Pancreas (tissue), 10 donors: ENCODE measurements at regions not wholly inside any gene's neighbourhood (a gene's known extent, or its start where the extent isn't known, plus 50 kb on each side); places are given as distances from the start of the nearest gene placed in this dataset.

Experiments
- ATAC-seq, 4 donors: fragments of 200-7000 bp; cut with Tn5 transposase; one replicate each; pipeline versions ENCODE4 v1.8.0 to v1.9.1; 2020; ENCODE audit warnings: mild to moderate bottlenecking in 4 of 4, moderate library complexity in 4 of 4
- DNase-seq, 6 donors: peaks; one replicate each; pipeline ENCODE4 v3.0.0-alpha.2; 2020
- FAIRE-seq: peaks from 2 replicates; lab custom pipeline; 2012; peaks lifted over from hg19 to GRCh38; lab: Jason Lieb, UNC
- H3K27ac ChIP-seq, 4 donors: fragments of 200-600 bp; sonication (generic); 1 replicate in 3 of 4; 2 replicates in 1 of 4; pipeline versions ENCODE4 v1.5.0 to v1.8.0; 2020
- H3K27me3 ChIP-seq, 4 donors: fragments of 200-600 bp; one replicate each; pipeline ENCODE4 v1.8.0; 2021
- H3K36me3 ChIP-seq, 3 donors: fragments of 200-600 bp; sonication (generic) in 1 of 3; one replicate each; pipeline versions ENCODE4 v1.5.0 to v1.8.0; 2020 to 2021
- H3K4me1 ChIP-seq, 3 donors: fragments of 200-600 bp; one replicate each; pipeline ENCODE4 v1.8.0; 2021
- H3K4me3 ChIP-seq, 4 donors: fragments of 200-600 bp; sonication (generic) in 2 of 4; one replicate each; pipeline versions ENCODE4 v1.5.0 to v1.8.0; 2020 to 2021
- H3K9me3 ChIP-seq, 4 donors: fragments of 200-600 bp; one replicate each; pipeline ENCODE4 v1.8.0; 2021
- CTCF ChIP-seq, 4 donors: fragments of 200-600 bp; sonication (generic) in 3 of 4; IDR thresholded peaks; one replicate each; pipeline versions ENCODE4 v1.5.0 to v1.8.0; 2021; ENCODE audit warnings: antibody characterized with exemption in 4 of 4
- WGBS, 2 donors: extraction: QIAGEN DNeasy Blood & Tissue Kit; methylation state at CpG; one replicate each; pipeline ENCODE4 v1.1.7; 2013; 5-methylcytosine and 5-hydroxymethylcytosine counted together
- intact Hi-C, 3 donors: fragments of 100-400 bp; cut with DNase I; formaldehyde crosslinking; loops; one replicate each; pipeline versions ENCODE4 v1.11.1 to v1.14.2; 2022
- donor health status: healthy with polysubstance abuse.
- donor health status: DM: no; HTN: no; CAD: no; lungs with moderate emphysema.
- donor health status: DM: no; HTN: no; CAD: no.
- donor health status: control.
- donor health status: control.
- donor health status: Bipolar disorder and iron deficiency.
- donor health status: DM: yes; HTN: yes; CAD: no.
- donor health status: DM: no; HTN: no; CAD: no.
- donor health status: DM: no; HTN: no; CAD: no.
- donor health status: DM: yes; HTN: yes; CAD: no.

- FAIRE-seq, result no peak
- no peak for ATAC-seq
- DNase-seq, result no peak
- no peak overlapping the region for H3K27ac ChIP-seq
- no peaks in the 10 kb centered on the region for H3K27me3 ChIP-seq
- no peaks in the 10 kb centered on the region for H3K4me1 ChIP-seq
- intact Hi-C loops, result no loop called here
- H3K36me3 ChIP-seq, result no peaks in the 10 kb centered on the region
- TF ChIP-seq CTCF (IDR thresholded peaks at IDR 0.05), result no peak
- 34 to 37% methylated on average over 5 of the region's 5 CpGs for WGBS, 2 donors
- H3K9me3 ChIP-seq, result no peaks in the 10 kb centered on the region
- H3K4me3 ChIP-seq, result no peak overlapping the region
Measured at GRCh38 chr6:4503700-4504099, 272.5 kb upstream of the CDYL start.

- TF ChIP-seq CTCF (IDR thresholded peaks at IDR 0.05), result no peak
- H3K9me3 ChIP-seq, result no peaks in the 10 kb centered on the region
- intact Hi-C loops, result no loop called here
- no peak overlapping the region for H3K27ac ChIP-seq
- no peaks in the 10 kb centered on the region for H3K27me3 ChIP-seq
- H3K36me3 ChIP-seq, result no peaks in the 10 kb centered on the region
- WGBS, 2 donors, result 90 to 97% methylated on average over 1 of the region's 1 CpG
- H3K4me1 ChIP-seq, result no peaks in the 10 kb centered on the region
- FAIRE-seq (no peak), DNase-seq (no peak), ATAC-seq (no peak)
- H3K4me3 ChIP-seq, result no peak overlapping the region
Measured at GRCh38 chr6:4496284-4496683, 279.9 kb upstream of the CDYL start.

DNA sequence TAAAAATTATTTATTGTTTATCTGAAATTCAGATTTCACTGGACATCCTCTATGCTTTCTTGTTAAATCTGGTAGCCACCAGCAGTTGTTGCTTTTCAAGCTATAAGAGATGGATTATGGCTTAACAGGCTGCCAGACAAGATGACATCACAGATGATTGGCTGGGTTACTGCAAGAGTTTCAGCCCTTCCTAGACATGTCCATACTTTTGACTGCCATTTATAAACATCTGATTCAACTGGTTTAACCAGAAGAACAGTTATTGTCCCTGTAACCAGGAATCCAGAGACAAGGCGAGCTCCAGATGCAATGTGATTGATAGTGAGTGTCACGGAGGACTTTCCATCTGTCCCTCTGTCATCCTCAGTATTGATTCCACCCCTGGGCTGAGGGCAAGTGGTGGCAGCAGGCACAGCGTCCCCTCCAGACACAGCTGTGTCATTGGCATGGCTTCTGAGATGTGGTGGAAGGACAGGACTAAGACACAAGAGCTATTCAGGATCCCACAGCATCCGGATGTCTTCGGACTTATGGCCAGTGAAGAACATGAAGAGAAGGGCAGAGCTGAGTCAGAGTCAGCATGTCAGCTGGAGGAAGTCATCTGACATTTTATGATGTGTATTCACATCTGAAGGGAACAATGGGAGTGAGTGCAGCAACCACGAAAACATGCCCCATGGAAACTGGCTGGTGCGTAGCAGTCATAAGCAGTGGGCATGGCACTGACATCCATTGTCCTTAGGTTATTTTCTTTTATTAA is 284.5 kb upstream of the CDYL start:
- H3K27me3 ChIP-seq, result no peaks in the 10 kb centered on the region
- no peaks in the 10 kb centered on the region for H3K4me1 ChIP-seq
- FAIRE-seq (no peak), ATAC-seq (no peak), DNase-seq (no peak)
- no peak overlapping the region for H3K27ac ChIP-seq
- no peaks in the 10 kb centered on the region for H3K9me3 ChIP-seq
- H3K4me3 ChIP-seq, result no peak overlapping the region
- intact Hi-C loops, result no loop called here
- 81 to 83% methylated on average over 7 of the region's 7 CpGs for WGBS, 2 donors
- H3K36me3 ChIP-seq, result no peaks in the 10 kb centered on the region
- TF ChIP-seq CTCF (IDR thresholded peaks at IDR 0.05), result no peak

DNA sequence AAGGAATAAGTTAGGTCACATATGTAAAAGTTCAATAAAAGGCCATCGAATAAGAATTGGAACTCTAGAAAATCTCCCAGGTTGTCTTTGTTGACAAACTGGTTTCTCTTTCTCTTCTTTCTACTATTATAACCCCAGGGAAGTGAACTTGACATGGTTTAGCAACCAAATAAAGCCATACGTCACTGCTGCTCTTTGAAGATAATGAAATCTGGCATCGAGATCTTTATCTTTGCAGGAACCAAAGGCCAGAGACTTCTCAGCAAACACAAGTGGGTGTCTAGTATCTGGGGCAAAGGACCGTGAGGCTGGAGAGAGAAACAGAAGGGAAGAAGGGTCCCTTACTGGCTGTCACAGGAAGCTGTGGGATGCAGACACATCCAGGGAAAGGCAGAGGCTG is 286.7 kb upstream of the CDYL start:
- H3K4me1 ChIP-seq, result no peaks in the 10 kb centered on the region
- H3K36me3 ChIP-seq, result no peaks in the 10 kb centered on the region
- intact Hi-C loops, result no loop called here
- TF ChIP-seq CTCF (IDR thresholded peaks at IDR 0.05), result no peak
- H3K9me3 ChIP-seq, result no peaks in the 10 kb centered on the region
- H3K27ac ChIP-seq, result no peak overlapping the region
- H3K27me3 ChIP-seq, result no peaks in the 10 kb centered on the region
- FAIRE-seq, result no peak
- 44 to 57% methylated on average over 4 of the region's 4 CpGs for WGBS, 2 donors
- DNase-seq, result no peak
- H3K4me3 ChIP-seq, result no peak overlapping the region
- ATAC-seq, result no peak

DNA sequence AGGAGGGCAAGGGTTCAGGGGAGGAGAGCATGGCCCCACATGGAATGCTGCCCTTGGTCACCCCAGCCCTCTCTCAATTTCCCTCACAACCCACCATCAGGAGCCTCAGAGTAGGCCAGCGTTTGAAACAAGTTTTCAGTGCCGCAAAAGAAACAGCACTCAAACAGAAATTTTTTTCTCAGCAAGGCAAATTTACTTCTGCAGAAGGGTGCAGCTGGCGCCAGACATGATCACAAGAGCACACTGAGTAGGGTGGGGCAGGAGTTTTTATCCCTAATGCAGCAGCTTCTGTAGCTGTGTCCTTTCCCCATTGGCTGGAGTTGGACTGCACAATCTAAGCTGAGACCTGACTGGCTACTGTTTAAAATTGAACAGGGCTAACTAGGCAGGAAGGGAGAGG is 287.8 kb upstream of the CDYL start:
- intact Hi-C loops, result no loop called here
- ATAC-seq (no peak), FAIRE-seq (no peak), DNase-seq (no peak)
- no peak for TF ChIP-seq CTCF (IDR thresholded peaks at IDR 0.05)
- Histone ChIP-seq H3K9me3 (no peaks in the 10 kb centered on the region), H3K27me3 (peaks cover 0 to 3% (median 0%) of the 10 kb centered on the region in 4 donors), H3K27ac (no peak overlapping the region), H3K36me3 (no peaks in the 10 kb centered on the region), H3K4me3 (no peak overlapping the region), H3K4me1 (no peaks in the 10 kb centered on the region)
- WGBS, 2 donors, result 83 to 93% methylated on average over 3 of the region's 3 CpGs
